GM23248 (cell line): ENCODE measurements at regions not wholly inside any gene's neighbourhood (a gene's known extent, or its start where the extent isn't known, plus 50 kb on each side); places are given as distances from the start of the nearest gene placed in this dataset.

Experiments used
- DNase-seq: peaks from one replicate; pipeline ENCODE4 v3.0.0-alpha.2; 2015
- H2AFZ ChIP-seq: fragments of 200-600 bp; sonication (generic); 2 replicates; pipeline ENCODE4 v1.6.1; 2016; ENCODE audit warnings: antibody characterized with exemption
- H3F3A ChIP-seq: fragments of 200-600 bp; sonication (generic); 2 replicates; pipeline ENCODE4 v1.6.1; 2016; ENCODE audit warnings: mild to moderate bottlenecking, antibody characterized with exemption, mixed run types; ENCODE audit not compliant: insufficient read depth
- H3K27ac ChIP-seq: fragments of 200-600 bp; sonication (generic); 2 replicates; pipeline ENCODE4 v1.5.1; 2016; ENCODE audit warnings: mild to moderate bottlenecking
- H3K27me3 ChIP-seq: fragments of 200-600 bp; sonication (generic); replicated peaks from 2 replicates; pipeline ENCODE4 v1.6.1; 2016; ENCODE audit warnings: mild to moderate bottlenecking; ENCODE audit not compliant: insufficient read depth
- H3K36me3 ChIP-seq: fragments of 200-600 bp; sonication (generic); 2 replicates; pipeline ENCODE4 v1.6.1; 2016; ENCODE audit warnings: low read depth, mild to moderate bottlenecking
- H3K4me1 ChIP-seq: fragments of 200-600 bp; sonication (generic); 2 replicates; pipeline ENCODE4 v1.6.1; 2016; ENCODE audit warnings: mild to moderate bottlenecking; ENCODE audit not compliant: insufficient read depth
- H3K4me2 ChIP-seq: fragments of 200-600 bp; sonication (generic); one replicate; pipeline ENCODE4 v1.6.1; 2016; ENCODE audit warnings: mild to moderate bottlenecking; ENCODE audit not compliant: unreplicated experiment
- H3K4me3 ChIP-seq: fragments of 200-600 bp; sonication (generic); 2 replicates; pipeline ENCODE4 v1.5.1; 2016; ENCODE audit warnings: mild to moderate bottlenecking
- H3K79me2 ChIP-seq: fragments of 200-600 bp; sonication (generic); 2 replicates; pipeline ENCODE4 v1.6.1; 2016; ENCODE audit warnings: mild to moderate bottlenecking; ENCODE audit not compliant: insufficient read depth
- H3K9ac ChIP-seq: fragments of 200-600 bp; sonication (generic); 2 replicates; pipeline ENCODE4 v1.6.1; 2016; ENCODE audit warnings: mild to moderate bottlenecking
- H3K9me2 ChIP-seq: fragments of 200-600 bp; sonication (generic); 2 replicates; pipeline ENCODE4 v1.6.1; 2016; ENCODE audit warnings: mixed run types, mild to moderate bottlenecking, moderate library complexity; ENCODE audit not compliant: insufficient read depth
- H3K9me3 ChIP-seq: fragments of 200-600 bp; sonication (generic); one replicate; pipeline ENCODE4 v1.6.1; 2017; ENCODE audit warnings: low read depth
- H4K20me1 ChIP-seq: fragments of 200-600 bp; sonication (generic); 2 replicates; pipeline ENCODE4 v1.6.0; 2016; ENCODE audit not compliant: insufficient read depth
- EZH2 ChIP-seq: fragments of 200-600 bp; sonication (generic); IDR thresholded peaks from 2 replicates; pipeline ENCODE4 v1.6.1; 2018; ENCODE audit warnings: antibody characterized with exemption, mild to moderate bottlenecking; ENCODE audit not compliant: insufficient read depth, poor library complexity, severe bottlenecking
- EZH2phosphoT487 ChIP-seq: fragments of 200-600 bp; sonication (generic); IDR thresholded peaks from 2 replicates; pipeline ENCODE4 v1.6.1; 2018; ENCODE audit warnings: antibody characterized with exemption, moderate library complexity, mild to moderate bottlenecking, low read depth; ENCODE audit not compliant: insufficient read depth
- WGBS, 2 experiments: methylation state at CpG; one replicate each; pipeline ENCODE4 v1.1.6; 2015 to 2017; ENCODE audit warnings: low lambda C conversion rate in 2 of 2, low coverage in 1 of 2; ENCODE audit errors: missing lambda C conversion rate in 2 of 2; 5-methylcytosine and 5-hydroxymethylcytosine counted together
- in situ Hi-C: fragments of 300-500 bp; cut with MboI; formaldehyde crosslinking; loops from 2 replicates; pipeline ENCODE4 v1.15.0; 2020

DNA sequence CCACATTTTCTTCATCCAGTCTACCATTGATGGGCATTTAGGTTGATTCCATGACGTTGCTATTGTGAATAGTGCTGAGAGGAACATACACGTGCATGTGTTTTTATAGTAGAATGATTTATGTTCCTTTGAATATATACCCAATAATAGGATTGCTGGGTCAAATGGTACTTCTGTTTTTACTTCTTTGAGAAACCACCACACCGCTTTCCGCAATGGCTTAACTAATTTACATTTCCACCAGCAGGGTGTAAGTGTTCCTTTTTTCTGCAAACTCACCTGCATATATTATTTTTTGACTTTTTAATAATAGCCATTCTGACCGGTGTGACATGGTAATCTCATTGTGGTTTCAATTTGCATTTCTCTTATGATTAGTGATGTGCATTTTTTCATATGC lies 82.2 kb upstream of the RFX3 start:
- H3K4me3 ChIP-seq = no peak overlapping the region
- WGBS, 2 experiments = 76 to 81% methylated on average over 5 of the region's 5 CpGs
- DNase-seq = no peak
- no peaks in the 10 kb centered on the region for H3K9me3 ChIP-seq
- in situ Hi-C loops = no loop called here
- H3F3A ChIP-seq = no peaks in the 10 kb centered on the region
- H3K79me2 ChIP-seq = no peaks in the 10 kb centered on the region
- no peak overlapping the region for H3K27ac ChIP-seq
- no peak overlapping the region for H3K9ac ChIP-seq
- TF ChIP-seq EZH2 (no peak), EZH2phosphoT487 (no peak)
- H3K36me3 ChIP-seq = no peaks in the 10 kb centered on the region
- no peaks in the 10 kb centered on the region for H3K27me3 ChIP-seq
- no peaks in the 10 kb centered on the region for H4K20me1 ChIP-seq
- H3K4me1 ChIP-seq = no peaks in the 10 kb centered on the region
- no peak overlapping the region for H2AFZ ChIP-seq
- H3K9me2 ChIP-seq = no peaks in the 10 kb centered on the region
- H3K4me2 ChIP-seq = no peak overlapping the region

DNA sequence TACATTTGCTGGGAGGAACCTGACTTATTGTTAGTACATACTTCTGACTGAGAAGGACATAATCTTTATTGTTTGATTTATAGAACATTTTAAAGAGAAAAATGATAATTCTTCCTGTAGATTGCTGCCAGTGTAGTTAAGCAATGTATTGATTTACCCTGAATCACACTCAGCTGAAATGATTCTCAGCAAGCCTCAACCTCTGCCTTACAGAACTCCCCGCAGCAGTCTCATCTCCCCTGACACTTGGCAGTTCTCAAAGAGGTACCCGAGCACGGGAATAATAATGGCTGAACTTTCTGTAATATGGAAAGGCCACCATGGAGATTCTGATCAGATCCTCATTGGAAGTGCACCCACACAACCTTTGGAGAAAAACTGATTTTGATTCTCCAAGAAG lies 74.9 kb upstream of the RFX3 start:
- H3F3A ChIP-seq = no peaks in the 10 kb centered on the region
- DNase-seq = no peak
- no peaks in the 10 kb centered on the region for H3K9me3 ChIP-seq
- H3K27me3 ChIP-seq = no peaks in the 10 kb centered on the region
- no peaks in the 10 kb centered on the region for H3K36me3 ChIP-seq
- no peak for TF ChIP-seq EZH2
- TF ChIP-seq EZH2phosphoT487 = no peak
- H4K20me1 ChIP-seq = no peaks in the 10 kb centered on the region
- in situ Hi-C loops = no loop called here
- H3K4me1 ChIP-seq = no peaks in the 10 kb centered on the region
- H3K4me2 ChIP-seq = no peak overlapping the region
- H3K4me3 ChIP-seq = no peak overlapping the region
- H3K27ac ChIP-seq = no peak overlapping the region
- no peak overlapping the region for H2AFZ ChIP-seq
- H3K9me2 ChIP-seq = no peaks in the 10 kb centered on the region
- H3K79me2 ChIP-seq = no peaks in the 10 kb centered on the region
- WGBS, 2 experiments = 91 to 94% methylated on average over 3 of the region's 3 CpGs
- no peak overlapping the region for H3K9ac ChIP-seq

DNA sequence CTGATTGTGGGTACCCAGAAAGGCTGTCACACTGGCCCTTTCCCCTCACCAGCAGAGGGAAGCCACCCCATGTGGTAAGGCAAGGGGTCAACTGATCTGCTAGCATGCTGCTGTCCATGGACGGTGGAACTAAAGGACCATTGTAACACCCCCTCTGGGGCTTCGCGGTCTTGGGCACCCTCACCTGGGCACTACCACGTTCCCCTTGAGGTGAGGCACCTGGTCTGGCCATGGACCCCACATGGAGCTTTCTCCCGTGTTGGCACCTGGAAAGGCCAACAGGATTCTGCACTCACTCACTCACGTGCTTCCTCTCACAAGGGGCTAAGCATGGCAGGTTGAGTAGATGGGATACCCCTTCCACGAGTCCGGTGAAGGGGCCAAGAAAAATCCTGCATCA lies 72.0 kb upstream of the RFX3 start:
- no peaks in the 10 kb centered on the region for H3K27me3 ChIP-seq
- DNase-seq = no peak
- H3K4me3 ChIP-seq = no peak overlapping the region
- WGBS, 2 experiments = 80 to 82% methylated on average over 8 of the region's 8 CpGs
- no peaks in the 10 kb centered on the region for H3K36me3 ChIP-seq
- no peaks in the 10 kb centered on the region for H3K9me2 ChIP-seq
- H3K4me1 ChIP-seq = no peaks in the 10 kb centered on the region
- H3K9ac ChIP-seq = no peak overlapping the region
- in situ Hi-C loops = loop anchor here (25.0 kb wide), 1 partner anchor 110 kb away; no protein-coding TSS in a partner anchor
- H3K4me2 ChIP-seq = no peak overlapping the region
- H2AFZ ChIP-seq = no peak overlapping the region
- H4K20me1 ChIP-seq = no peaks in the 10 kb centered on the region
- H3K27ac ChIP-seq = no peak overlapping the region
- TF ChIP-seq EZH2 (no peak), EZH2phosphoT487 (no peak)
- no peaks in the 10 kb centered on the region for H3K9me3 ChIP-seq
- H3K79me2 ChIP-seq = no peaks in the 10 kb centered on the region
- no peaks in the 10 kb centered on the region for H3F3A ChIP-seq

DNA sequence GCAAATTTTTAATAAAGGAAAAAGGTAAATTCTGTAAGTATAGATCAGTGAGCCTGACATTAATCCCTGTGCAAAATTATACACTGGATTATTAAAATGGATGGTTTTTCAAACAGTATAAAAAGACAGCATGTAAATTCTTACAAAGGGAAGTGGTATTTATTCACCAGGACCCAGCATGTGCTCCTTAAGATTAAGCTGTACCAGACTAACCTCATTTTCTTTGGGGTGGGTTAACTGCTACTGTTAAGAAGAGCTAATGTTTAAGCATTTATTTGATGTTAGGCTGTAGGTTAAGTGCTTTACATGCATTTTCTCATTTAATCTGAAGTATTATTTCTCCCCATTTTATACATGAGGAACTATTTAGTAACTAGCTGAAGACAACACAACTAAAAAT lies 60.3 kb upstream of the RFX3 start:
- H4K20me1 ChIP-seq = no peaks in the 10 kb centered on the region
- no peak overlapping the region for H3K27ac ChIP-seq
- no peaks in the 10 kb centered on the region for H3F3A ChIP-seq
- no peak overlapping the region for H3K4me3 ChIP-seq
- H2AFZ ChIP-seq = no peak overlapping the region
- H3K9me2 ChIP-seq = no peaks in the 10 kb centered on the region; the same call in 1 of the 2 replicates
- no peaks in the 10 kb centered on the region for H3K4me1 ChIP-seq
- H3K4me2 ChIP-seq = no peak overlapping the region
- H3K79me2 ChIP-seq = no peaks in the 10 kb centered on the region
- no peaks in the 10 kb centered on the region for H3K27me3 ChIP-seq
- in situ Hi-C loops = loop anchor here (25.0 kb wide), 1 partner anchor 99 kb away; no protein-coding TSS in a partner anchor
- H3K9me3 ChIP-seq = no peaks in the 10 kb centered on the region
- no peak for DNase-seq
- TF ChIP-seq EZH2 = no peak
- TF ChIP-seq EZH2phosphoT487 = no peak
- no peak overlapping the region for H3K9ac ChIP-seq
- H3K36me3 ChIP-seq = no peaks in the 10 kb centered on the region

DNA sequence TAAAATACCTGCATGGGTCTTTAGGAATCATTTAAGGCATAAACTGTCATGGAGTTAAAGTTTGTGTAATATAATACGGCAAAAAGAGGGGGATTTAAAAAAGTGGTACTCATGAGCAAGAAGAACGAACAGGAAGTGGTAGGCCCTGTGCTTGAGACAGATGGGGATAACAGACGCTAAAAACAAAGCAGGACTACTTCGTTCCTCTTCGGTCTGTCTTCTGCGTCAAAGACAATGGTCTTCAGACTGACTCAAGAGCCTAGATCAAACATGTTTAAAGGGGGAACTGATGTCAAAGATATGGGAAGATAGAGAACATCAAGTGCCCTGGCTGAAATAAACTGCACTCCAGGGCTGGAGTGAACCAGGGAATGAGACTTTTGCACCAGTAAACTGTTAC lies 59.8 kb upstream of the RFX3 start:
- H3K36me3 ChIP-seq = no peaks in the 10 kb centered on the region
- no peak for DNase-seq
- WGBS, 2 experiments = 48 to 49% methylated on average over 6 of the region's 6 CpGs
- H3K4me1 ChIP-seq = no peaks in the 10 kb centered on the region
- H3K27ac ChIP-seq = no peak overlapping the region
- in situ Hi-C loops = loop anchor here (25.0 kb wide), 1 partner anchor 98 kb away; no protein-coding TSS in a partner anchor
- no peaks in the 10 kb centered on the region for H3K9me3 ChIP-seq
- no peaks in the 10 kb centered on the region for H3F3A ChIP-seq
- no peak overlapping the region for H2AFZ ChIP-seq
- H3K4me2 ChIP-seq = no peak overlapping the region
- TF ChIP-seq EZH2phosphoT487 = no peak
- no peak for TF ChIP-seq EZH2
- no peak overlapping the region for H3K4me3 ChIP-seq
- no peaks in the 10 kb centered on the region for H3K9me2 ChIP-seq
- H3K9ac ChIP-seq = no peak overlapping the region
- no peaks in the 10 kb centered on the region for H3K79me2 ChIP-seq
- H3K27me3 ChIP-seq = no peaks in the 10 kb centered on the region
- H4K20me1 ChIP-seq = no peaks in the 10 kb centered on the region
